Thyroid gland (tissue), 4 donors: ENCODE measurements at regions not wholly inside any gene's neighbourhood (a gene's known extent, or its start where the extent isn't known, plus 50 kb on each side); places are given as distances from the start of the nearest gene placed in this dataset.

ENCODE experiments used
- CTCF ChIP-seq, 6 experiments: fragments of 200-600 bp in 3 of 6; fragments of 450-650 bp in 3 of 6; sonication (generic) in 3 of 6; IDR thresholded peaks; one replicate each; pipeline ENCODE4 v1.5.1; 2016 to 2019; ENCODE audit warnings: antibody characterized with exemption in 6 of 6, mild to moderate bottlenecking in 2 of 6, inconsistent platforms in 1 of 6, moderate library complexity in 1 of 6
- POLR2A ChIP-seq, 2 donors: fragments of 450-650 bp; IDR thresholded peaks; one replicate each; pipeline ENCODE4 v1.6.1; 2017; ENCODE audit warnings: antibody characterized with exemption in 2 of 2, mild to moderate bottlenecking in 2 of 2, moderate library complexity in 1 of 2

GRCh38 chr18:78459668-78460067, 520.0 kb upstream of the SALL3 start:
- TF ChIP-seq CTCF (IDR thresholded peaks at IDR 0.05) (no peak), POLR2A (IDR thresholded peaks at IDR 0.05) (no peak)
